ENCODE measurements at regions not wholly inside any gene's neighbourhood (a gene's known extent, or its start where the extent isn't known, plus 50 kb on each side); places are given as distances from the start of the nearest gene placed in this dataset.

- no peaks in the 10 kb centered on the region for H3K4me1 Mint-ChIP-seq
- H3K4me3 Mint-ChIP-seq, result no peak overlapping the region
- TF ChIP-seq CTCF (IDR thresholded peaks at IDR 0.05; ENCODE audit: unreplicated experiment in 3 of 3), result no peak
- H3K9me3 Mint-ChIP-seq, result no peaks in the 10 kb centered on the region
- peaks cover 7% of the 10 kb centered on the region for H3K27me3 Mint-ChIP-seq (ENCODE audit: low read depth)
- H3K27ac Mint-ChIP-seq, result no peak overlapping the region
- no peaks in the 10 kb centered on the region for H3K36me3 Mint-ChIP-seq (ENCODE audit: low read depth)
Observed at GRCh38 chr1:14128096-14128495, 428.1 kb downstream of the PRDM2 start.

GRCh38 chr1:14129009-14129408 is 429.0 kb downstream of the PRDM2 start:
- no peak for TF ChIP-seq CTCF (IDR thresholded peaks at IDR 0.05; ENCODE audit: unreplicated experiment in 3 of 3)
- no peaks in the 10 kb centered on the region for H3K9me3 Mint-ChIP-seq
- H3K36me3 Mint-ChIP-seq (ENCODE audit: low read depth), result no peaks in the 10 kb centered on the region
- peaks cover 7% of the 10 kb centered on the region for H3K27me3 Mint-ChIP-seq (ENCODE audit: low read depth)
- H3K4me1 Mint-ChIP-seq, result no peaks in the 10 kb centered on the region
- no peak overlapping the region for H3K27ac Mint-ChIP-seq
- no peak overlapping the region for H3K4me3 Mint-ChIP-seq

GRCh38 chr1:14135070-14135469 is 435.1 kb downstream of the PRDM2 start:
- no peak for TF ChIP-seq CTCF (IDR thresholded peaks at IDR 0.05; ENCODE audit: unreplicated experiment in 3 of 3)
- no peaks in the 10 kb centered on the region for H3K36me3 Mint-ChIP-seq (ENCODE audit: low read depth)
- no peak overlapping the region for H3K4me3 Mint-ChIP-seq
- H3K4me1 Mint-ChIP-seq, result peaks cover 18% of the 10 kb centered on the region
- peaks cover 11% of the 10 kb centered on the region for H3K27me3 Mint-ChIP-seq (ENCODE audit: low read depth)
- H3K27ac Mint-ChIP-seq, result no peak overlapping the region
- peaks cover 5% of the 10 kb centered on the region for H3K9me3 Mint-ChIP-seq

- H3K4me1 Mint-ChIP-seq, result peaks cover 25% of the 10 kb centered on the region
- peaks cover 10% of the 10 kb centered on the region for H3K27me3 Mint-ChIP-seq (ENCODE audit: low read depth)
- H3K4me3 Mint-ChIP-seq, result no peak overlapping the region
- H3K36me3 Mint-ChIP-seq (ENCODE audit: low read depth), result no peaks in the 10 kb centered on the region
- peaks cover 5% of the 10 kb centered on the region for H3K9me3 Mint-ChIP-seq
- no peak for TF ChIP-seq CTCF (IDR thresholded peaks at IDR 0.05; ENCODE audit: unreplicated experiment in 3 of 3)
- H3K27ac Mint-ChIP-seq, result no peak overlapping the region
Observed at GRCh38 chr1:14136152-14136763, 436.3 kb downstream of the PRDM2 start.

GRCh38 chr1:14136881-14137280 is 436.9 kb downstream of the PRDM2 start:
- peaks cover 30% of the 10 kb centered on the region for H3K4me1 Mint-ChIP-seq
- no peak overlapping the region for H3K27ac Mint-ChIP-seq
- peaks cover 5% of the 10 kb centered on the region for H3K9me3 Mint-ChIP-seq
- H3K36me3 Mint-ChIP-seq (ENCODE audit: low read depth), result no peaks in the 10 kb centered on the region
- no peak for TF ChIP-seq CTCF (IDR thresholded peaks at IDR 0.05; ENCODE audit: unreplicated experiment in 3 of 3)
- H3K4me3 Mint-ChIP-seq, result no peak overlapping the region
- H3K27me3 Mint-ChIP-seq (ENCODE audit: low read depth), result peaks cover 10% of the 10 kb centered on the region

- Mint-ChIP-seq H3K4me3 (no peak overlapping the region), H3K36me3 (ENCODE audit: low read depth) (no peaks in the 10 kb centered on the region), H3K4me1 (peaks cover 37% of the 10 kb centered on the region), H3K9me3 (peaks cover 5% of the 10 kb centered on the region), H3K27ac (no peak overlapping the region), H3K27me3 (ENCODE audit: low read depth) (peaks cover 10% of the 10 kb centered on the region)
- TF ChIP-seq CTCF (IDR thresholded peaks at IDR 0.05; ENCODE audit: unreplicated experiment in 3 of 3), result no peak
Observed at GRCh38 chr1:14137411-14138134, 437.6 kb downstream of the PRDM2 start.
